SK-MEL-5 (cell line): ENCODE measurements at regions not wholly inside any gene's neighbourhood (a gene's known extent, or its start where the extent isn't known, plus 50 kb on each side); places are given as distances from the start of the nearest gene placed in this dataset.

Experiments
- DNase-seq: peaks from one replicate; pipeline ENCODE4 v3.0.0-alpha.2; 2016; ENCODE audit warnings: low read depth, low spot score
- in situ Hi-C: cut with HindIII; loops from 2 replicates; pipeline ENCODE4 v1.10.0; 2016; ENCODE audit warnings: low sequenced_read_pairs, high pct_unique_total_duplicates, low pct_unique_long_range_greater_than_20kb

GRCh38 chr9:28007097-28007817, 434.0 kb upstream of the C9orf72 start:
- in situ Hi-C loops, result no loop called here
- DNase-seq, result no peak

- DNase-seq, result no peak
- in situ Hi-C loops, result no loop called here
Measured at GRCh38 chr9:28014212-28014611, 440.9 kb upstream of the C9orf72 start.

- DNase-seq, result no peak
- in situ Hi-C loops, result no loop called here
Measured at GRCh38 chr9:28024676-28025075, 451.4 kb upstream of the C9orf72 start.

GRCh38 chr9:28025186-28025585, 451.9 kb upstream of the C9orf72 start:
- in situ Hi-C loops, result no loop called here
- no peak for DNase-seq

- in situ Hi-C loops, result no loop called here
- no peak for DNase-seq
Measured at GRCh38 chr9:28031521-28032267, 458.4 kb upstream of the C9orf72 start.

GRCh38 chr9:28032268-28032590, 458.9 kb upstream of the C9orf72 start:
- no peak for DNase-seq
- in situ Hi-C loops, result no loop called here

GRCh38 chr9:28034242-28034641, 461.0 kb upstream of the C9orf72 start:
- in situ Hi-C loops, result no loop called here
- no peak for DNase-seq

GRCh38 chr9:28037968-28038367, 464.7 kb upstream of the C9orf72 start:
- in situ Hi-C loops, result no loop called here
- DNase-seq, result no peak

GRCh38 chr9:28045051-28045450, 471.8 kb upstream of the C9orf72 start:
- in situ Hi-C loops, result no loop called here
- DNase-seq, result no peak

- in situ Hi-C loops, result no loop called here
- DNase-seq, result no peak
Measured at GRCh38 chr9:28050046-28050445, 476.8 kb upstream of the C9orf72 start.

- DNase-seq, result no peak
- in situ Hi-C loops, result no loop called here
Measured at GRCh38 chr9:28050941-28051340, 477.7 kb upstream of the C9orf72 start.

GRCh38 chr9:28051559-28052503, 478.6 kb upstream of the C9orf72 start:
- in situ Hi-C loops, result no loop called here
- DNase-seq, result no peak

- in situ Hi-C loops, result no loop called here
- DNase-seq, result no peak
Measured at GRCh38 chr9:28053096-28053777, 480.0 kb upstream of the C9orf72 start.

GRCh38 chr9:28056006-28056405, 482.7 kb upstream of the C9orf72 start:
- no peak for DNase-seq
- in situ Hi-C loops, result no loop called here

GRCh38 chr9:28056466-28056865, 483.2 kb upstream of the C9orf72 start:
- in situ Hi-C loops, result no loop called here
- DNase-seq, result no peak

GRCh38 chr9:28059192-28059591, 485.9 kb upstream of the C9orf72 start:
- in situ Hi-C loops, result no loop called here
- DNase-seq, result no peak

- in situ Hi-C loops, result no loop called here
- DNase-seq, result no peak
Measured at GRCh38 chr9:28064241-28064815, 491.0 kb upstream of the C9orf72 start.
